ENCODE measurements at regions not wholly inside any gene's neighbourhood (a gene's known extent, or its start where the extent isn't known, plus 50 kb on each side); places are given as distances from the start of the nearest gene placed in this dataset.
"Not testable (repeated sequence)": the region's sequence is repeated elsewhere in the genome, so short reads cannot be mapped to it uniquely, and the experiment has no call there.

DNA sequence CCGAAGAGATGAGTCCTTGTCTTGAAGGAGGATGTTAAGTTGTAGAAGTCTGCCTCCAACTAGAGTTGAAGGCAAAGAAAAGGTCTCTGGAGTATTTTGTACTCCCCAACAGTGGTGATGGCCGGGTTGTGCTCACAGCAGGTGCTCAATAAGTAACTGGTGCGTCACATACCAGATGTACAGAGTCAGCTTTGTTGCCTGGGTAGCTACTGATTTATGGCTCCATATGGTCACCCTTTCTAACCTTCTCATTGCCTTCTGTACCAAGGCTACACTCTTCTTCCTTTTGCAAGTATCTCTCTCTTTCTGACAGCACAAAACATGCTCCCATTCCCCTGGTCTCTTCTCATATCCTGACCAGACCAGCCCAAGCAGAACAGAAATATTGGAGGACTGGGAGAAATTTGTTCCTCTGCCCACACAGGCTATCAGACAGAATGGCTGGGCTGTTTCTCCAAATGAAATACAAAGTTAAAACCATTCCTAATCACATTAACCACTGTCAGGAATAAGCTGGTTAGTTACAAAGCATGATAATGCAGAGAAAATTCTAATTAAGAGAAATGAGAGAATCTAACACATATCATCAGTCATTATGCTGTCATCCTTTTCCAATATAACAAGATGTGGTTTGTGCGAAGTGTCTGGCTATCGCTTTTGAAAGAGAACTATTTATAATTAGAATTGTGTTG is 150.1 kb upstream of the LRRN1 start:
- Histone ChIP-seq H3K4me2 (ENCODE audit: insufficient read depth, low read length) (no peak overlapping the region), H3K27ac (ENCODE audit: low read length) (no peak overlapping the region), H3K9me3 (ENCODE audit: insufficient read depth, low read length, severe bottlenecking) (no peaks in the 10 kb centered on the region), H4K20me1 (ENCODE audit: insufficient read depth, low read length) (no peaks in the 10 kb centered on the region), H3K9ac (ENCODE audit: low read depth, low read length) (no peak overlapping the region), H2AFZ (ENCODE audit: low read depth, low read length) (no peak overlapping the region), H3K4me3 (ENCODE audit: low read depth in 1 of 2, low read length in 2 of 2) (no peak overlapping the region), H3K79me2 (ENCODE audit: insufficient read depth, low read length) (no peaks in the 10 kb centered on the region), H3K36me3 (ENCODE audit: insufficient read depth, low read length) (no peaks in the 10 kb centered on the region), H3K27me3 (ENCODE audit: insufficient read depth, low read length, poor library complexity) (no peaks in the 10 kb centered on the region), H3K4me1 (ENCODE audit: insufficient read depth, low read length) (no peaks in the 10 kb centered on the region)
- no peak for DNase-seq
- ATAC-seq (ENCODE audit: insufficient read depth, low read depth): no peak
- TF ChIP-seq EZH2 (IDR thresholded peaks at IDR 0.05; ENCODE audit: borderline replicate concordance, low read depth, low read length, severe bottlenecking): no peak
- TF ChIP-seq, protein P1, sequence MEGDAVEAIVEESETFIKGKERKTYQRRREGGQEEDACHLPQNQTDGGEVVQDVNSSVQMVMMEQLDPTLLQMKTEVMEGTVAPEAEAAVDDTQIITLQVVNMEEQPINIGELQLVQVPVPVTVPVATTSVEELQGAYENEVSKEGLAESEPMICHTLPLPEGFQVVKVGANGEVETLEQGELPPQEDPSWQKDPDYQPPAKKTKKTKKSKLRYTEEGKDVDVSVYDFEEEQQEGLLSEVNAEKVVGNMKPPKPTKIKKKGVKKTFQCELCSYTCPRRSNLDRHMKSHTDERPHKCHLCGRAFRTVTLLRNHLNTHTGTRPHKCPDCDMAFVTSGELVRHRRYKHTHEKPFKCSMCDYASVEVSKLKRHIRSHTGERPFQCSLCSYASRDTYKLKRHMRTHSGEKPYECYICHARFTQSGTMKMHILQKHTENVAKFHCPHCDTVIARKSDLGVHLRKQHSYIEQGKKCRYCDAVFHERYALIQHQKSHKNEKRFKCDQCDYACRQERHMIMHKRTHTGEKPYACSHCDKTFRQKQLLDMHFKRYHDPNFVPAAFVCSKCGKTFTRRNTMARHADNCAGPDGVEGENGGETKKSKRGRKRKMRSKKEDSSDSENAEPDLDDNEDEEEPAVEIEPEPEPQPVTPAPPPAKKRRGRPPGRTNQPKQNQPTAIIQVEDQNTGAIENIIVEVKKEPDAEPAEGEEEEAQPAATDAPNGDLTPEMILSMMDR (IDR thresholded peaks at IDR 0.05; ENCODE audit: borderline replicate concordance, extremely low read depth, low read length, poor library complexity, severe bottlenecking): no peak

DNA sequence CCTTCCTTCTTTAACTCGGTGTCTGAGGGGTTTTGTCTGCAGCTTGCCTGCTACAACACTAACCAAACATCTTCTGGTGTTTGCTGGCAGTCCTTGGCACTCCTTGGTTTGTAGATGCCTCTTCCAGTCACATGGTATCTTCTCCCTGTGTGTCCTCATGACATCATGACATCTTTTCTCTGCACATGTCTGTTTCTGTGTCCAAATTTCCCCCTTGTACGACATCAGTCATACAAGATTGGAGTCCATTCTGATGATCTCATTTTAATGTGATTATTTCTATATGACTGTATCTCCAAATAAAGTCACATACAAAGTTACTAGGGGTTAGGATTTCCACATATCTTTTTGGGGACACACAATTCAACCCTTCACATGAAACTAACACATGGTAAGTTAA is 152.3 kb upstream of the LRRN1 start:
- H3K9ac ChIP-seq (ENCODE audit: low read depth, low read length): no peak overlapping the region
- ATAC-seq (ENCODE audit: insufficient read depth, low read depth) (no peak), DNase-seq (no peak)
- H3K9me3 ChIP-seq (ENCODE audit: insufficient read depth, low read length, severe bottlenecking): no peaks in the 10 kb centered on the region
- H3K79me2 ChIP-seq (ENCODE audit: insufficient read depth, low read length): no peaks in the 10 kb centered on the region
- no peak overlapping the region for H3K4me3 ChIP-seq (ENCODE audit: low read depth in 1 of 2, low read length in 2 of 2)
- no peaks in the 10 kb centered on the region for H3K27me3 ChIP-seq (ENCODE audit: insufficient read depth, low read length, poor library complexity)
- no peak overlapping the region for H3K27ac ChIP-seq (ENCODE audit: low read length)
- TF ChIP-seq, protein P1 (IDR thresholded peaks at IDR 0.05; ENCODE audit: borderline replicate concordance, extremely low read depth, low read length, poor library complexity, severe bottlenecking): no peak
- no peak for TF ChIP-seq EZH2 (IDR thresholded peaks at IDR 0.05; ENCODE audit: borderline replicate concordance, low read depth, low read length, severe bottlenecking)
- H3K36me3 ChIP-seq (ENCODE audit: insufficient read depth, low read length): no peaks in the 10 kb centered on the region
- no peak overlapping the region for H2AFZ ChIP-seq (ENCODE audit: low read depth, low read length)
- no peaks in the 10 kb centered on the region for H3K4me1 ChIP-seq (ENCODE audit: insufficient read depth, low read length)
- H3K4me2 ChIP-seq (ENCODE audit: insufficient read depth, low read length): no peak overlapping the region
- H4K20me1 ChIP-seq (ENCODE audit: insufficient read depth, low read length): no peaks in the 10 kb centered on the region

DNA sequence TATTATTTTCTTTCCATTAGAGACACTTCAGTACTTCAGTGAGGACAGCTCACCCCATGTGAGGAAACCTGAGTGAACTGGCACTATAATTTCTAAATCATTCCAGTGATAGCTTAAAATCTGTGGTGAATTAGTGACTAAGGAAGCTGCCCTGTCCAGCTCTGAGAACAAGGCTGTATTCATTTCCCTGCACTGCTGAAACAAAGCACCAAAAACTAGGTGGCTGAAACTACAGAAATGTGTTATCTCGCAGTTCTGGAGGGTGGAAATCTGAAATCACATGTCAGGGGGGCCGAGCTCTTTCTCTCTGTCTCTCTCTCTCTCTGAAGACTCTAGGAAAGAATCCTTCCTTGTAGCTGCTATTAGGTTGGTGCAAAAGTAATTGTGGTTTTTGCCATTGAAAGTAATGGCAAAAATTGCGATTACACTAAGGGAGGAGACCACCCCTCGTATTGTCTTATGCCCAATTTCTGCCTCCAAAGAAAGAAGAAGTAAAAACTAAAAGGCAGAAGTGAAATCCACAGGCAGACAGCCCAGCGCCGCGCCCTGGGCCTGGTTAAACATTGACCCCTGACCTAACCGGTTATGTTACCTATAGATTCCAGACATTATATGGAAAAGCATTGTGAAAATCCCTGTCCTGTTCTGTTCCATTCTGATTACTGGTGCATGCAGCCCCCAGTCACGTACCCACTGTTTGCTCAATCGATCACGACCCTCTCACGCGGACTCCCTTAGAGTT is 153.0 kb upstream of the LRRN1 start:
- H3K9me3 ChIP-seq (ENCODE audit: insufficient read depth, low read length, severe bottlenecking); H3K79me2 ChIP-seq (ENCODE audit: insufficient read depth, low read length); H3K27ac ChIP-seq (ENCODE audit: low read length); ATAC-seq (ENCODE audit: insufficient read depth, low read depth); H2AFZ ChIP-seq (ENCODE audit: low read depth, low read length); H3K36me3 ChIP-seq (ENCODE audit: insufficient read depth, low read length); DNase-seq; H3K4me2 ChIP-seq (ENCODE audit: insufficient read depth, low read length); H4K20me1 ChIP-seq (ENCODE audit: insufficient read depth, low read length); H3K27me3 ChIP-seq (ENCODE audit: insufficient read depth, low read length, poor library complexity); H3K4me3 ChIP-seq (ENCODE audit: low read depth in 1 of 2, low read length in 2 of 2); H3K4me1 ChIP-seq (ENCODE audit: insufficient read depth, low read length); H3K9ac ChIP-seq (ENCODE audit: low read depth, low read length): not testable (repeated sequence)

DNA sequence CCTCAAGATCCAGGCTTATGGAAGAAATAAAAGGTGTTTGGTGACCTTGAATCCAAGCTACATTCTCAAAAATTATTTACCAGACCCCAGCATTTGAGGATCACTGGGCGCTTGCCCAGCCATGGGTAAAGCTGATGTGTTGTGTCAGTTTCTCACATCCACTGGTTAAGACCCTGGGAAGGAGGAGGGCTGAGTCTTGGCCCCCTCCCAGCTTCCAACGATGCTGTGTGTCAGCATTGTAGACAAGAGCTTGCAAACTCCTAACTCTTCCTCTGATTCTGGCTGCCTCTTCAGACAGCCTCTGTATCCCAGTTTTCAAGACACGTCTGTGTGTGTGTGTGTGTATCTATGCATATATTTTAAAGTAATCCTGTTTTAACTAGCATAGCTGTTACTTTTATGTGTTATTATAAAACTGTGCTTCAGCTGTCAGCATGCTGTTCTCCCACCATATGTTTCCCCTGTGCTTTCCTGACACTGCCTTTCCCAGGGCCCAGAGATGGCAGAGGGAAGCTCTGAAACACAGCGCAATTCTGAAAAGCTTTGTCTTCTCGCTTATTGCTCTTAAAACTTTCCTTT is 157.3 kb upstream of the LRRN1 start:
- Histone ChIP-seq H2AFZ (ENCODE audit: low read depth, low read length) (no peak overlapping the region), H3K4me1 (ENCODE audit: insufficient read depth, low read length) (no peaks in the 10 kb centered on the region), H3K9me3 (ENCODE audit: insufficient read depth, low read length, severe bottlenecking) (no peaks in the 10 kb centered on the region), H4K20me1 (ENCODE audit: insufficient read depth, low read length) (no peaks in the 10 kb centered on the region), H3K27me3 (ENCODE audit: insufficient read depth, low read length, poor library complexity) (no peaks in the 10 kb centered on the region), H3K79me2 (ENCODE audit: insufficient read depth, low read length) (no peaks in the 10 kb centered on the region), H3K36me3 (ENCODE audit: insufficient read depth, low read length) (no peaks in the 10 kb centered on the region), H3K27ac (ENCODE audit: low read length) (no peak overlapping the region), H3K4me3 (ENCODE audit: low read depth in 1 of 2, low read length in 2 of 2) (no peak overlapping the region), H3K4me2 (ENCODE audit: insufficient read depth, low read length) (no peak overlapping the region), H3K9ac (ENCODE audit: low read depth, low read length) (no peak overlapping the region)
- ATAC-seq (ENCODE audit: insufficient read depth, low read depth) (no peak), DNase-seq (no peak)
- no peak for TF ChIP-seq EZH2 (IDR thresholded peaks at IDR 0.05; ENCODE audit: borderline replicate concordance, low read depth, low read length, severe bottlenecking)
- TF ChIP-seq, protein P1 (IDR thresholded peaks at IDR 0.05; ENCODE audit: borderline replicate concordance, extremely low read depth, low read length, poor library complexity, severe bottlenecking): no peak
